Stimulated activated CD8-positive, alpha-beta memory T cell treated with anti-CD3 and anti-CD28 coated beads, Interleukin-15, amount 100 ng/mL, for 48 hours (primary cell): ENCODE measurements at regions not wholly inside any gene's neighbourhood (a gene's known extent, or its start where the extent isn't known, plus 50 kb on each side); places are given as distances from the start of the nearest gene placed in this dataset.
"Not testable (repeated sequence)": the region's sequence is repeated elsewhere in the genome, so short reads cannot be mapped to it uniquely, and the experiment has no call there.

Experiments
- DNase-seq, 2 donors: peaks; one replicate each; pipeline ENCODE4 v3.0.0-alpha.2; 2020; ENCODE audit warnings: low read depth in 2 of 2

DNA sequence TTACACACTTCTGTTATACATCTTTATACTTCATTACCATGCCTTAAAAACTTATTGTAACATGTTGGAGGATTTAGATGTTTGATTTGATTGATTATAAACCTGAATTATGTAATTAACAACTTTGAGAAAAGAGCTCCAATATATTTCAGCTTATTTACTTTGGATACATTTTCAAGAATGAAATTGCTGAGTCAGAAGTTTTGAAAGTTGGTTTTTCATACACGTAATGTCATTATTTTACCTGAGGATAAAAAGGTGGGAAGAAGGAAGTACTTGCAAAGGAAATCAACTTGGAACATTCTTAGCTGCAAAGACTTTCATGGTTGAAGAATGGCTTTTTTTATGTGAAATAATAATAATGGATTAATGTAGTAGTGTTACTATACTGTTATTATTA, 677.2 kb downstream of the FAM181B start:
- no peak for DNase-seq

GRCh38 chr11:82049199-82049598, 684.5 kb downstream of the FAM181B start:
- DNase-seq: no peak

DNA sequence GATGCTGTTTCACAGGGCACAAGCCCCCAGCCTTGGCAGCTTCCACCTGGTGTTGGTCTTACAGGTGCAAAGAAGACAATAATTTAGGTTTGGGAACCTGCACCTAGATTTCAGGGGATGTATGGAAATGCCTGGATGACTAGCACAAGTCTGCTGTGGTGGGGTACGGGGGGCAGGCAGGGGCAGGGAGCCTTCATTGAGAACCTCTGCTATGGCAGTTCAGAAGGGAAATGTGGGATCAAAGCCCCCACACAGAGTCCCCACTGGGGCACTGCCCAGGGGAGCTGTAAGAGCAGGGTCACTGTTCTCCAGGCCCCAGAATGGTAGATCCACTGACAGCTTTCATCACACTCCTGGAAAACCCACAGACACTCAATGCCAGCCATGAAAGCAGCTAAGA, 686.5 kb downstream of the FAM181B start:
- DNase-seq: no peak

- no peak for DNase-seq
Measured at GRCh38 chr11:82046778-82047177, 686.9 kb downstream of the FAM181B start.

DNA sequence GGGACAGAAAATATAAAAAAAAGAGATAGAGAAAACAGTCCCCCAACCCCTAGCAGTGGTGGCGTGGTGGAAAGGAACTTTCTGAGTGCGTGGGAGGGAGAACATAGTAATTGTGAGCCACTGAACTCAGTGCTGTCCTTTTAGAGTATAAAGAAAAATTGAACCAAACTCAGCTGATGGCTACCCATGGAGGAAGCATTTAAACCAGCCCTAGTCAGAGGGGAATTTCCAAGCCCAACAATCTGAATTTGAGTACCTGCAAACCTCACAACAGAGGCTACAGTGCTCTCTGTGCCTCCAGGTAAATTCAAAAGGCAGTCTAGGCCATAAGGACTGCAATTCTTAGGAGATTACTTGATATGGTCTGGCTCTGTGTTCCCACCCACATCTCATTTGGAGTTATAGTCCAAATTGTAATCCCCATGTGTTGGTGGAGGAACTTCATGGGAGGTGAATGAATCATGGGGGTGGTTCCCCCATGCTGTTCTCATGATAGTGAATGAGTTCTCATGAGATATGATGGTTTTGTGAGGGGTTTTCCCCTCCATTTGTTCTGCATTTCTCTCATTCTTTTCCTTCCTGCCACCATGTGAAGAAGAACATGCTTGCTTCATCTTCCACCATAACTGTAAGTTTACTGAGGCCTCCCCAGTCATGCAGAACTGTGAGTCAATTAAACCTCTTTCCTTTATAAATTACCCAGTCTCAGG, 687.8 kb downstream of the FAM181B start:
- no peak for DNase-seq

DNA sequence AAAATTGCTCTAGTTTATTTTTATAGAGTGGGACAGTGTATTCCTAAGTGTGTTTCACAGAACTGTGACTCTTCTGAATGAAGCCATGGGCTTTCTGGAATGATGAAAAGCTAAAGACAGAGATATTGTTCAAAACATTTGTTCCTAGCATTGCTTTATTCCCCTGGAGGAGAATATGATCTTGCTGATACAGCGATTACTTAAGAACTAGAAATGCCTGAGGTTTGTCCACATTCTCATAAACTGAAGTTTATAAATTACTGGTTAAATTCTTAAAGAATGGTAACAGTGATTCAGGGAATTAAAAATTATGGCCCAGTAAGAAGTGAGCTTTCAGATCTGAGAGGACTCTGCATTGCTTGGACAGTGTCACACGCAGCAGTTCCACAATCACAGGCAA, 690.3 kb downstream of the FAM181B start:
- no peak for DNase-seq

DNA sequence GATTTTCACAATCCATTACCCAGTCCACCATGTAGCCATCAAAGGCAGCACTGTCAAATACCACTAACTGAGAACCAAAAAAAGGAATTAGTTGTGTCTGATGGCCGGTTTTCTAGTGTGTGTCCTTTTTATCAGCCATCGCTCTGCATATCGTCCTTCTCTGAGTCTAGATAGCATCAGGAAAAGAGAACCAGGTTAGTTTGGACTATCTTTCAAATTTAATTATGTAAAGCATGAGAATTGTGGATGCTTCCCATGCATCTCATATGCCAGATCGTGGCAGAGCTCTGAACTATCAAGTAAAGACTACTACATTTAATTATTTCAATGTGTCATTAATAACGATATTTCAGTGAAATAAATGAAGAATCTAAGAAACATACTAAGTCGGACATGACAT, 691.9 kb downstream of the FAM181B start:
- no peak for DNase-seq

GRCh38 chr11:82038154-82038553, 695.5 kb downstream of the FAM181B start:
- no peak for DNase-seq

DNA sequence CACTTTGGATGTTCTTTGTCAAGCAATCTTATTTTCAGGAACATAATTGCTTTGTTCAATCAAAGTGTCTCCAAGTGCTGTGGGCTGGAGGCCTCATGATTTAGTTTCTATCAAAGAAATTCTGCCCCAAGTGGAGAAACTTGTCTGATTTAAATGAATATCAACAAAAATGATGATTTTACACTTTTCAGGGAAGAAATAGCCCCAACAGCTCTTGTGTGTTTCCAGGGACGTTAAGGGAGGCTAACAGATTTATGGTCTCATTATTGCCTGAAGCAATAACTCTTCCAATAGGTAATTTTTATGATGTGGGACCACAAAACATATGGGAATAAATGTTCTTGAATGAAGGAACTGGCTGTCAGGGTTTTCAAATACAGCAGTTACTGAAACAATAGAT, 699.1 kb downstream of the FAM181B start:
- DNase-seq: no peak

- not testable (repeated sequence) for DNase-seq
Measured at GRCh38 chr11:82027335-82027734, 706.3 kb downstream of the FAM181B start.

DNA sequence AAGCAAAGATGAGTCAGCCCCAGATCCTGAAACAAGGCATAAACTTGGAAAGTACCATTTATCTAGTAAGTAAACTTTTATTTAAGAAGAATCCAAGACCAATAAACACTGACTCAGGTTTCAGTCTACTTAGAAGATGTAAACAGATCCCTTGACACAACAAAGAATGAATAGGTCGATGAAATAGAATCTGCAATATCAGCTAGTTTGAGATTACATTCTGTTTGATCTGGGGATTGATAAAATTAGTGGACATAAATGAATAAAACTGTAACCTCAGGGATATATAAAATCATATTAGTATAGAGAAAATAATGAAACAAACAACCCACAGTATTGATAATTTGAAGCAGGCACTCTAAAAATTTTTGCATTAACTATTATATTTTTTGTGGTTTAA, 708.9 kb downstream of the FAM181B start:
- no peak for DNase-seq

DNA sequence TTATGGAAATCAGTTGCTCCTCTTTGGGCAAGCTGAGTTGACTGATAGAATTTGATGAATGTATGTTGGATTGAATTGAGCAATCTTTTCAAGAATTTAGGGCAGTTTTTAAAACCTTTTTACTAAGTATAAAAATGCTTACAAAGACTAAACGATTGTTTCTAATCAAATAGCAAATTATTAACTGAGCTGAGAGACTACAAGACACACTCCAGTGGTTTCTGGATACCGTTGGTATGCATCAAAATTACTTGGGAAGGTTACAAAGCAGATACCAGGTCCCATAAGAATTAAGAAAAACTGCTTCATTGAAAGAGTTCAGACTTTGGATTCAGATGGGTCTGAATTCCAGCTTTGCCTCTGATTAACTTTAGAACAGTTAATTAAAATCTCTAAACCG, 721.4 kb downstream of the FAM181B start:
- DNase-seq: no peak

DNA sequence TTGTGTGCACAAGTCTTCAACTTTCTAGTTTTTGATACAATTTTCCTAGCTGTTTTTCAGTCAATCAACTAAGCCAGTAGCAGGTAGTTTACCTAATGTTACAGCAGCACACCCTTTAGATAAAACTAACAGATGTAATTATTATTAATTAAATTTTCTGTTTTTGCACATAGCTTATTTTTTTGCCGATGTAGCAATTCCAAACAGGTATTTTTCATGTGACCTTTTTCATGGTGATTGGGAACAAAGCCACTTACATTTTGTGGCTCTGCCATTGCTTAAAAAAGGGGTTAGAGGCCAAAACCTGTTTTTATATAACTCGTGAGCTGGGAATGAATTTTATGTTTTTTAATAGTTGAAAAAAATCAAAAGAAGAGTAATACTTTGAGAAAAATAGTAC, 724.5 kb downstream of the FAM181B start:
- no peak for DNase-seq

DNA sequence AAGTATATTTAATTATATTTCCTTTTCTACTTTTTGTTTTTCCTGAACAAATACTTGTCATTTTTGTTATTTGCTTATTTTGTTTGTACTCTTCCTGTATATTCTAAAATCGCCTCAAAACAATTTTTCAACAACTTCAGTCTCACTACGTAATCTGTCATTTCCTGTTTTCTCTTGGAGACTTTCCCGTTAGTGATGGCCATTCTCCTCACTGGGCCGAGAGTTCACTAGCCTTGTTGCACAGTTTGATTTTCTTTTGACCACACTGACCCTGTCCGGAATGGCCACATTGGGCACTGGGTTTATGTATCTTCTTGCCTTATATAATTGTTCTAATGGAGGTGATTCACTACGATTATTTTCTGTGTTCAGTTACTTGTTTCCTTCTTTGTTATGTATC, 726.1 kb downstream of the FAM181B start:
- no peak for DNase-seq

GRCh38 chr11:82004537-82005213, 729.0 kb downstream of the FAM181B start:
- no peak for DNase-seq

DNA sequence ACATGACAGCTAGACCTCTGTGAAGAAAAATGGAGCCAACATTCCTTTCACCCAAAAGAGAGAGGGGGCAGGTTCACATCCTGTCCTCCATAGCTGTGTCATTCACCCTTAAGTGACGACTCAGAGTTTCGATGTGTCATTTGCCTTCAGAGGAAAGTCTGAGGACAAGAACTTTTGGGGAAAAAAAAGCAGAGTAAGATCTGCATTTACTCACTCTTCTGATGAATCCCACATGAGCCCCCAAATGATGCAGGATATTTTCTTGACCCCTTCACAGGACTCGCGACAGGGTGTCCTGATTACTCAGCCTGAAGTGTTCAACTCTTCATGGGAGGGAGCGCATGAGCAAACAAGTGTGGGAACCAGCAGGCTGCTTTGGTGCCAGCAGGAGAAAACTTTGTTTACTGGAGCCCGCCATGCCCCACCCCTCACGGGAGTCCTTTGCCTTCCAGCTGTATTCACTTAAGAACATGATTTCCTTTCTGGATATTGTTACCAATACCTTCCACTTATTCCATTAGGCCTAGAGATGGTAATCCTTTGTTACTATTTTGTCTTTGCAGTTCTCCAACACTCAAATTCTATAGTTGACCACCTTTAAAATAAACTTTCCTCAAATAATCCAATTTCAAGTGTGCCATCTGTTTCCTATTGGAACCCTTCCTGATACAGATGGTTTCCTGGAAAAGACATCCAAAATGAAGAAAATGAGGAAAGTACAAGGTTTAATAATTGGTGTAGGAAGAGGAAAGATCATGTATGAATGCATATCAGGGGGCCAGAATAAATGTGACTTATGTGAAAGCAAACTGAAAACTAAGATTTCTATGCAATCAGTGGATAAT, 729.8 kb downstream of the FAM181B start:
- DNase-seq: peak in 1 of 2 donors; percentile 27

DNA sequence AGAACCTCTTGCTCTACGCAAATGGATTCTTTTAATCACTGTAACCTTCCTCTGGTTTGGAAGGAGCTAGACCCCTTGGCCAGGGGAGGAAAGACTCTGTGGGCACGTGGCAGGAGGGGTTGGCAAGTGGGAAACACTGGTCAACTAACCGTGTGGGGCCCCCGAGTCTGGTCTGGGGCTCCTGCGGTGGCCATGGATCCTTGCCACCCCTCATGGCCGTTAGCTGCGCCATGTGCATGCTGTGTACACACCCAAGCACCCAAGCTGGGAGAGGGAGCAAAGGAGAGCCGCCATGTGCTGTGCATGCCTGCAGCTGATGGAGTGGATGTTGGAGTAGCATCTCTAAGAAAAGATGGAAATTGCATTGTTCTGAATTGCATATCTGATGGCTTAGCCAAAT, 730.6 kb downstream of the FAM181B start:
- DNase-seq: no peak

DNA sequence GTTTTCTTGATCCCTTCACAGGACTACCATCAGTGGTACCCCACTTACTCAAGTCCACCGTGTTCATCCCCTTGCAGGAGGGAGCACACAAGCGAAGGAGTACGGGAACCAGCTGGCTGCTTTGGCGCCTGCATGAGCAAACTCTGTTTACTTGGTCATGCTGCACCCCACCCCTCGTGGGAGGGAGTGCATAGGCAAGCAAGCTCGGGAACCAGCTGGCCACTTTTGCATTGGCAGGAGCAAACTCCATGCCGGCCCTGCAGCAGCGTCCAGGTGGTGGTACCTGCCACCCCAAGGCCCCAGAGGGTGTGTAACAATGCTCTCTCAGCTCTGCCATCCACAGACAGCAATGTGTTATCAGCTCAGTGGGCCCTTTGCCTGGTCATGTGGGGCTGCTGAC, 737.8 kb downstream of the FAM181B start:
- DNase-seq: no peak

- DNase-seq: no peak
Measured at GRCh38 chr11:81993755-81994154, 739.9 kb downstream of the FAM181B start.

- DNase-seq: no peak
Measured at GRCh38 chr11:81990659-81991443, 742.8 kb downstream of the FAM181B start.

- DNase-seq: no peak
Measured at GRCh38 chr11:81989093-81989492, 744.6 kb downstream of the FAM181B start.
